VCaP (cell line): ENCODE measurements at regions not wholly inside any gene's neighbourhood (a gene's known extent, or its start where the extent isn't known, plus 50 kb on each side); places are given as distances from the start of the nearest gene placed in this dataset.

Experiments used
- H3K27ac ChIP-seq: fragments of 450-650 bp; 2 replicates; pipeline ENCODE4 v1.5.1; 2017
- TF ChIP-seq, protein P1 (sequence below): fragments of 450-650 bp; conservative IDR thresholded peaks from 2 replicates; pipeline ENCODE4 v1.5.1; 2017; ENCODE audit warnings: mild to moderate bottlenecking, moderate library complexity

- no peak overlapping the region for H3K27ac ChIP-seq
- TF ChIP-seq, protein P1, sequence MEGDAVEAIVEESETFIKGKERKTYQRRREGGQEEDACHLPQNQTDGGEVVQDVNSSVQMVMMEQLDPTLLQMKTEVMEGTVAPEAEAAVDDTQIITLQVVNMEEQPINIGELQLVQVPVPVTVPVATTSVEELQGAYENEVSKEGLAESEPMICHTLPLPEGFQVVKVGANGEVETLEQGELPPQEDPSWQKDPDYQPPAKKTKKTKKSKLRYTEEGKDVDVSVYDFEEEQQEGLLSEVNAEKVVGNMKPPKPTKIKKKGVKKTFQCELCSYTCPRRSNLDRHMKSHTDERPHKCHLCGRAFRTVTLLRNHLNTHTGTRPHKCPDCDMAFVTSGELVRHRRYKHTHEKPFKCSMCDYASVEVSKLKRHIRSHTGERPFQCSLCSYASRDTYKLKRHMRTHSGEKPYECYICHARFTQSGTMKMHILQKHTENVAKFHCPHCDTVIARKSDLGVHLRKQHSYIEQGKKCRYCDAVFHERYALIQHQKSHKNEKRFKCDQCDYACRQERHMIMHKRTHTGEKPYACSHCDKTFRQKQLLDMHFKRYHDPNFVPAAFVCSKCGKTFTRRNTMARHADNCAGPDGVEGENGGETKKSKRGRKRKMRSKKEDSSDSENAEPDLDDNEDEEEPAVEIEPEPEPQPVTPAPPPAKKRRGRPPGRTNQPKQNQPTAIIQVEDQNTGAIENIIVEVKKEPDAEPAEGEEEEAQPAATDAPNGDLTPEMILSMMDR = no peak
Observed at GRCh38 chr3:153956613-153957012, 164.6 kb upstream of the ARHGEF26 start.

DNA sequence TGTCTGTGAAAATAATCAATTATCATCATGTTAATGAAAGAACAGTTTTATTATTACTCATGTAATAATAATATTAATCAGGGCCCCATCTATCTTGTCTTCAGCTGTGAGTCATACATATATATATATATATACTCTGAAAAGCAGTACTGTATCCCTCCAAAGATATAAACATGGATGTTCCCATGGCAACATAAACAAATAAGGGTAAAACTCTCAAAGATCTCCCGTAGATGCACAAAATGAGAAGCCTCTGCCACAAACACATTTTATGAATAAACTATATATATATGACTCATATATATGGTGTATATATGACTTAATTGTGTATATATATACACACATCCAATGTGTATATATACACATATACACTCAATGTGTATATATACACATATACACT, 163.8 kb upstream of the ARHGEF26 start:
- TF ChIP-seq, protein P1 = no peak
- no peak overlapping the region for H3K27ac ChIP-seq

GRCh38 chr3:153958635-153959595, 162.3 kb upstream of the ARHGEF26 start:
- TF ChIP-seq, protein P1 = no peak

GRCh38 chr3:153960458-153961074, 160.6 kb upstream of the ARHGEF26 start:
- H3K27ac ChIP-seq = no peak overlapping the region
- TF ChIP-seq, protein P1 = no peak

More at GRCh38 chr3:153958635-153959595, 162.3 kb upstream of the ARHGEF26 start:
- no peak overlapping the region for H3K27ac ChIP-seq

- no peak overlapping the region for H3K27ac ChIP-seq
- TF ChIP-seq, protein P1 = no peak
Observed at GRCh38 chr3:153961494-153961893, 159.7 kb upstream of the ARHGEF26 start.

- TF ChIP-seq, protein P1 = no peak
Observed at GRCh38 chr3:153963012-153963411, 158.2 kb upstream of the ARHGEF26 start.

GRCh38 chr3:153967260-153967659, 153.9 kb upstream of the ARHGEF26 start:
- H3K27ac ChIP-seq = no peak overlapping the region
- TF ChIP-seq, protein P1 = no peak

More at GRCh38 chr3:153963012-153963411, 158.2 kb upstream of the ARHGEF26 start:
- no peak overlapping the region for H3K27ac ChIP-seq
